Endothelial cell of umbilical vein (primary cell): ENCODE measurements at regions not wholly inside any gene's neighbourhood (a gene's known extent, or its start where the extent isn't known, plus 50 kb on each side); places are given as distances from the start of the nearest gene placed in this dataset.

Experiments used
- BruUV-seq: library from RNA; stranded (reverse); fragments of 400-500 nt; replicated peaks from 2 replicates; lab custom pipeline; 2021; lab: Mats Ljungman, UMichigan
- CTCF ChIA-PET: fragments of 300-600, 350-600 bp; sonication (Branson Sonifier 250); formaldehyde crosslinking; loops from one replicate; lab custom pipeline; 2021; ENCODE audit warnings: antibody characterized with exemption, inconsistent platforms; lab: Charles Lee
- POLR2A ChIA-PET: fragments of 300-600, 350-600 bp; sonication (Branson Sonifier 250); formaldehyde crosslinking; loops from one replicate; lab custom pipeline; 2021; ENCODE audit warnings: antibody characterized with exemption, inconsistent platforms; lab: Charles Lee
- DNase-seq: peaks from one replicate; pipeline ENCODE4 v3.0.0-alpha.2; 2011; ENCODE audit warnings: low read depth, low spot score
- FAIRE-seq: peaks from 2 replicates; lab custom pipeline; 2011; peaks lifted over from hg19 to GRCh38; lab: Jason Lieb, UNC
- H2AFZ ChIP-seq: 2 replicates; pipeline ENCODE4 v1.6.0; 2012; ENCODE audit warnings: low read depth, low read length, control low read depth, inconsistent platforms
- H3K27ac ChIP-seq: 2 replicates; pipeline ENCODE4 v1.5.1; 2011; ENCODE audit warnings: low read depth, mild to moderate bottlenecking, control low read depth, low read length, moderate library complexity; ENCODE audit not compliant: insufficient read depth
- H3K27me3 ChIP-seq, 2 experiments: 2 replicates each; pipeline versions ENCODE4 v1.6.0 to v1.6.1; 2011; ENCODE audit warnings: low read length in 2 of 2, mixed read lengths in 1 of 2; ENCODE audit not compliant: control insufficient read depth in 2 of 2, insufficient read depth in 2 of 2
- H3K36me3 ChIP-seq, 2 experiments: 2 replicates in 1 of 2; 3 replicates in 1 of 2; pipeline ENCODE4 v1.5.1; 2011; ENCODE audit warnings: low read length in 2 of 2, mild to moderate bottlenecking in 1 of 2, moderate library complexity in 1 of 2; ENCODE audit not compliant: control insufficient read depth in 2 of 2, insufficient read depth in 2 of 2; ENCODE audit errors: extremely low read depth in 1 of 2
- H3K4me1 ChIP-seq: 3 replicates; pipeline ENCODE4 v1.5.1; 2011; ENCODE audit warnings: mild to moderate bottlenecking, low read length; ENCODE audit not compliant: control insufficient read depth, insufficient read depth; ENCODE audit errors: extremely low read depth
- H3K4me2 ChIP-seq: 2 replicates; pipeline ENCODE4 v1.6.1; 2011; ENCODE audit warnings: low read length, control low read depth, mixed read lengths; ENCODE audit not compliant: insufficient read depth
- H3K4me3 ChIP-seq, 3 experiments: fragments of 200-600 bp in 1 of 3; sonication (generic), shearing (Covaris generic) in 1 of 3; replicated peaks in 1 of 3; 2 replicates each; pipeline ENCODE4 v1.5.1; 2011 to 2016; ENCODE audit warnings: control low read depth in 3 of 3, low read length in 3 of 3, mild to moderate bottlenecking in 2 of 3, inconsistent platforms in 1 of 3, low read depth in 1 of 3, moderate library complexity in 1 of 3; ENCODE audit not compliant: insufficient read depth in 1 of 3
- H3K79me2 ChIP-seq: 2 replicates; pipeline ENCODE4 v1.6.0; 2012; ENCODE audit warnings: low read length, inconsistent platforms; ENCODE audit not compliant: control insufficient read depth, insufficient read depth
- H3K9ac ChIP-seq: replicated peaks from 2 replicates; pipeline ENCODE3; 2011; ENCODE audit warnings: low read length, control low read depth; ENCODE audit not compliant: insufficient read depth; ENCODE audit errors: extremely low read depth
- H3K9me1 ChIP-seq: replicated peaks from 3 replicates; pipeline ENCODE4 v1.6.0; 2011; ENCODE audit warnings: mild to moderate bottlenecking, low read length; ENCODE audit not compliant: control insufficient read depth, insufficient read depth; ENCODE audit errors: extremely low read depth
- H3K9me3 ChIP-seq: replicated peaks from 2 replicates; pipeline ENCODE4 v1.5.1; 2012; ENCODE audit warnings: low read length, inconsistent platforms; ENCODE audit not compliant: control insufficient read depth, insufficient read depth
- H4K20me1 ChIP-seq: replicated peaks from 2 replicates; pipeline ENCODE3; 2011; ENCODE audit warnings: mild to moderate bottlenecking, low read length; ENCODE audit not compliant: control insufficient read depth, insufficient read depth; ENCODE audit errors: extremely low read depth
- CTCF ChIP-seq, 2 donors: IDR thresholded peaks; 1 replicate in 1 of 2; 2 replicates in 1 of 2; pipeline ENCODE4 v1.5.1; 2011; ENCODE audit warnings: low read length in 2 of 2, mild to moderate bottlenecking in 2 of 2, moderate library complexity in 2 of 2, control low read depth in 1 of 2, inconsistent platforms in 1 of 2, low read depth in 1 of 2; ENCODE audit not compliant: insufficient read depth in 1 of 2; ENCODE audit errors: extremely low read depth in 1 of 2
- EZH2 ChIP-seq: IDR thresholded peaks from 2 replicates; pipeline ENCODE4 v1.6.1; 2012; ENCODE audit warnings: borderline replicate concordance, low read depth, mild to moderate bottlenecking, moderate library complexity, low read length, inconsistent platforms; ENCODE audit not compliant: severe bottlenecking
- FOS ChIP-seq: IDR thresholded peaks from 2 replicates; pipeline ENCODE4 v1.6.1; 2011; ENCODE audit warnings: mild to moderate bottlenecking, low read length, moderate library complexity, borderline replicate concordance; ENCODE audit not compliant: insufficient read depth
- GATA2 ChIP-seq: IDR thresholded peaks from 2 replicates; pipeline ENCODE4 v1.7.0; 2011; ENCODE audit warnings: low read depth, mild to moderate bottlenecking, moderate library complexity, mixed read lengths, low read length; ENCODE audit not compliant: insufficient read length, insufficient read depth
- JUN ChIP-seq: IDR thresholded peaks from 2 replicates; pipeline ENCODE4 v1.6.1; 2011; ENCODE audit warnings: borderline replicate concordance, low read depth; ENCODE audit not compliant: insufficient read length, insufficient read depth
- MAX ChIP-seq: IDR thresholded peaks from 2 replicates; pipeline ENCODE4 v1.6.1; 2011; ENCODE audit not compliant: insufficient read depth, insufficient read length
- MYC ChIP-seq: IDR thresholded peaks from one replicate; pipeline ENCODE4 v1.6.1; 2011; ENCODE audit warnings: mild to moderate bottlenecking, low read depth, low read length
- POLR2A ChIP-seq: IDR thresholded peaks from 2 replicates; pipeline ENCODE4 v1.6.1; 2012; ENCODE audit warnings: low read depth, mild to moderate bottlenecking, control low read depth, low read length
- POLR2AphosphoS5 ChIP-seq: IDR thresholded peaks from 2 replicates; pipeline ENCODE4 v1.6.1; 2012; ENCODE audit warnings: low read depth, mild to moderate bottlenecking, control low read depth, low read length, moderate library complexity; ENCODE audit not compliant: insufficient read depth
- dilution Hi-C: fragments of 300-500 bp; cut with MboI; formaldehyde crosslinking; loops from one replicate; pipeline ENCODE4 v1.15.0; 2019; ENCODE audit warnings: low sequenced_read_pairs; ENCODE audit not compliant: extremely low pct_ligation_motif_present
- intact Hi-C: fragments of 100-400 bp; cut with micrococcal nuclease; formaldehyde crosslinking; loops from one replicate; pipeline ENCODE4 v1.10.0; 2022

- Histone ChIP-seq H3K36me3 (no peaks in the 10 kb centered on the region), H4K20me1 (no peaks in the 10 kb centered on the region), H3K27me3 (no peaks in the 10 kb centered on the region), H3K4me3 (no peak overlapping the region), H3K4me1 (peaks cover 3% of the 10 kb centered on the region), H3K27ac (no peak overlapping the region), H2AFZ (no peak overlapping the region), H3K9me3 (no peaks in the 10 kb centered on the region), H3K9me1 (no peaks in the 10 kb centered on the region), H3K4me2 (no peak overlapping the region), H3K9ac (no peak overlapping the region), H3K79me2 (no peaks in the 10 kb centered on the region)
- FAIRE-seq (no peak), DNase-seq (no peak)
- CTCF ChIA-PET, result no interaction called here
- no peak for TF ChIP-seq POLR2A
- no peak for TF ChIP-seq CTCF (IDR thresholded peaks at IDR 0.05; ENCODE audit: extremely low read depth in 1 of 2, insufficient read depth in 1 of 2, low read depth in 1 of 2, low read length in 2 of 2)
- TF ChIP-seq FOS, result no peak
- TF ChIP-seq MYC, result no peak
- TF ChIP-seq EZH2, result no peak
- TF ChIP-seq JUN, result no peak
- no peak for TF ChIP-seq MAX
- TF ChIP-seq POLR2AphosphoS5, result no peak
- no peak for TF ChIP-seq GATA2
- dilution Hi-C loops (no loop called here), intact Hi-C loops (no loop called here)
- no TSS peak for BruUV-seq
- POLR2A ChIA-PET, result no interaction called here
These were observed 859.6 kb upstream of the CRIM1 start for GRCh38 chr2:35496022-35496421.
